OCI-M1 (cell line): ENCODE measurements at regions not wholly inside any gene's neighbourhood (a gene's known extent, or its start where the extent isn't known, plus 50 kb on each side); places are given as distances from the start of the nearest gene placed in this dataset.
A peak's percentile ranks its signal among the peaks of the same experiment; 100 is the strongest.

Source experiments
- DNase-seq: peaks from one replicate; lab custom pipeline; 2025; lab: John Stamatoyannopoulos, UW

DNA sequence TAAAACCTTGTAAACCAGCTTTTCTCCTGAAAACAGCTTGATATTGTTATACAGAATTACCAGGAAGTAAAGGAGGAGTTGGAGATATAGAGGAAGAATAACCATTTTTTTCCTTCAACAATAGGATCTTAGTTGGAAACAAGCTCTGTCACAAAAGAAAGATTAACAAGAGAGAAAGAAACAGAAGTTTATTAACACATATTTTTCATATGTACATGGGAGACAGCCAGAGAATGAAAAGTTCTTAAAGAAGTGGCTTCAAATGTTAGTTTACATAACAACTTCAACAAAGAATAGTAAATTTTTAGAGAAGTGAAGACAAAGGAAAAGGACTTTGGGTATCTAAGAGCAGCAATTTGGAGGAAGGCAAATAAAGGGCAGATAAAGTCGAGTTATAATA, 94.9 kb upstream of the ANKRD50 start:
- DNase-seq: no peak

DNA sequence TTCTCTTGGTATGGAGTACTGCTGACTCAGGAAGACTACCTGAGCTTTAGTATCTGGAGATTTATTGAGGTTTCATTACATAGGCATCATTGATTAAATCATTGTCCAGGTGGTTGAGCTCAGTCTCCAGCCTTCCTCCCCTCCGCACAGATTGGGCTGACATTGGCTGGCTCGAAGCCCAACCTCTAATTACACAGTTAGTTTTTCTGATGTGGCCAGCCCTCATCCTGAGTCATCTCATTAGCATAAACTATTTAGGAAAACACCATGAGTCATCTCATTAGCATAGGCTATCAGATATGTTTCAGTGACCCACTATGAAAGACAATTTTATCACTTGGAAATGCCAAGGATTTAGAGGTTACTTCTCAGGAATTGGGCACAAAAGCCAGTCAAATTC, 93.9 kb upstream of the ANKRD50 start:
- peak; percentile 21 for DNase-seq

DNA sequence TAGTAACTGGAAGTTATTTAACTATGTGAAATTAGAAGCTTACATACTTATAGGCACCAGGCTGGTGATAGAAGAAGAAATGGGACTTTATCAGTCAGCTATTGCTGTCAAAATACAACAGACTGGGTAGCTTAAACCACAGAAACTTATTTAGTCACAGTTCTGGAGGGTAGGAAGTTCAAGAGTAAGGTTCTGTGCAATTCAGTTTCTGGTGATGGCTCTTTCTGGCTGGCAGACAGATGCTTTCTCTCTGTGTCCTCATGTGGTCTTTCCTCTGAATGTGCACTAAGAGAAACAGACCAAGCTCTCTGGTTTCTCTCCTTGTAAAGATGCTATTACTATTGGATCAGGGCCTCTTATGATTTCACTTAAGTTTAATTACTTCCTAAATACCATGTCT, 92.1 kb upstream of the ANKRD50 start:
- DNase-seq: no peak

DNA sequence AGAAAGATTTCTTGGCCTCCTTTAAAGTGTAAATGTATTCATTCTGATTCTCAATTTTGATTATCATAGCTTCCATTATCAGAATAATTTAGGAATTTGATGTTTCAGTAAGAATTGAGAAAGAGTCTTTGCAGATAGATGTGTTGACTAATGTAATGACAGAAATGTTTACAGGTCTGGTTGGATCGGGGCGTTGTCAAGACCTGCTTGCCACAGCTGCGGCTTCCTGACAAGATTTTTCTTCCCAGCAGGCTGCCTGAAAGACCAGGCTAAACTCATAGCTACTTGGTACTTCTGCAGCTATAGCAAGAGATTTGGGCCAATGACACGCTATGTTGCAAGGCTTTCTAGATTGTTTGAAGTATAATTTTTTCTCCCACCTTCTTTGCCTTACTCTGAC, 91.5 kb upstream of the ANKRD50 start:
- no peak for DNase-seq

DNA sequence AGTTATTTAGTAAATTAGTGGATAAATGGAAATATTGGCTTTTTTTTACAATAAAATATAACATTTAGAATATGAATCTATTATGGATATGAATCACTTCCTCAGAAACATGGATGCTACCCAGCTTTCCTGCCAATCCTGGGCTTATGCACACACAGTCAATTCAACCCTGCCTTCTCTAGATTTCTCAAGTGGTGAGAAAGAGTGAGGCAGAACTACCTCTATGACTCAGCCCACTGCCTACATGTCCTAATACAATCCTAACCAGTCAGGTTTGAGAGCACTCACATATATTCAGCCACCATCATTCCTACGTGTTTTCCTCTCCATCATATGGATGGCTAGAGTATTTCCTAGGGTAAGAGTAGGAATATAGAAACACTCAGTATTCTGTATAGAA, 91.1 kb upstream of the ANKRD50 start:
- no peak for DNase-seq

DNA sequence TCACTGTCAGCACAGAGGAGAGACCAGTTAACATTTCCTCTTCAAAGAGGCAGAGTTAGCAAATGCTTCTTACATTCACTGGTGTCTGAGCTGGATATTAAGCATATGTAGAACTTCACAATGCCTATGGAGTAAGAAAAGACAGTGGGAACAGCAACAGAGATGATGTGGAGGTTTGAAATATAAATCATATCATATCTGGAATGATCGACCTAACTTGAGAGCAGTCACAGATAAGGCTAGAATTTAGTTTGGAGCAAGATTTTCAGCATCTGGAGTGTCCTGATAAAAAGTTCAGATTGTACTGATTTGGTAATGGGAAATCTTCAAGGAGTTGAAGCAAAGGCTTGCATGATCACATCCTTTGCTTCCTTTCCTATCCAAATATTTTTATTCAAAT, 90.5 kb upstream of the ANKRD50 start:
- DNase-seq: no peak

DNA sequence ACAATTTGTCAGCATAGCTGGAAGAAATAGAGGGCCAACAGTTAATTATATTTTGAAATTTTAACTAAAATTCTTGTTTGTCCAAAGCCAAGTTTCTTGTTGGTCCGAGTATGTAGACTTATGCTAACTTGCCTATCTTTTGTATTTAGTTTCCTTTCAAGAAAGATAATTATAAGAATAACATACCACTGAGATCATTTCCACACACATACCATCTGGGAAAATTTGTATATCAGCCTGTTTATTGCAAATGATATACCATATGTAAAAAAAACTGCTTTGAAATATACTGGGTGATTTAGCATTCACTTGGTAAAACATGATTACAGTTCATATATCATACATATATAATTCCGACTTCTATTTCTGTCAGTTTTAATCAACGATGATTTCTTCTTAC, 84.7 kb upstream of the ANKRD50 start:
- no peak for DNase-seq

DNA sequence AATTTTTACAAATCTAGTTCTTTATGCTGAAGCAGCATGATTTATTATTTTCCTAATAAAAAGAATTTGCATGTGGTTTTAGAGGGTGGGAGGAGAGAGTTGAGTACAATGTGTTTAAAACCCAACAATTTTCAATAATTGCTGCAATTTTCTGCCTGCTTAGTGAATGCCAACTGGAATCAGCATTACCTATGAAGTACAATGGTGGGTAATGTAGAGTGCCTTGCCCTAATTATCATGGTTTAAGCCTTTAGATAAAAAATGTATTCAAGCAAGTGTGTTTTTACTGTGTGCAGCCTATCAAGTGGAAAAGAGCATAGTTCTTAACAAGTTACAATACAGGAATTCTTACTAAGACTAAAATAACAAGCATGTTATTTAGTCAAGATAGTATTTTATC, 77.9 kb upstream of the ANKRD50 start:
- DNase-seq: no peak

DNA sequence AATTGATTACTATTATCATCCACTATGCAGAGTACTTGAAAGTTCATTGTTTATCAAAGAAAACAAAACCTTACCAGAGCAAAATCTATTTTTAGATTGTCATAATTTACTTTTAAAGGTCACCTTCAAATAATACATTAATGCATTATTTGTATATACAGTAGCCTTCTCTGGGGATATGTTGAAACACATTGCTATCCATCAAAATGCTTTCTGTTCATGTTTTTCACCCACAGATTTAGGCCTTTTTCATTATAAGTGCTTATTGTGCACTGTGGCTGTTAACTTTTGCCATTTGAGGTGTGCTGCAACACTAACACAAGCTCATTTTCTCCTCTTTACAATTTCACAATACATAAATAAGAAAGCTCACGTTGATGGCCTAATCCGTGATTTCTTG, 74.1 kb upstream of the ANKRD50 start:
- DNase-seq: no peak

DNA sequence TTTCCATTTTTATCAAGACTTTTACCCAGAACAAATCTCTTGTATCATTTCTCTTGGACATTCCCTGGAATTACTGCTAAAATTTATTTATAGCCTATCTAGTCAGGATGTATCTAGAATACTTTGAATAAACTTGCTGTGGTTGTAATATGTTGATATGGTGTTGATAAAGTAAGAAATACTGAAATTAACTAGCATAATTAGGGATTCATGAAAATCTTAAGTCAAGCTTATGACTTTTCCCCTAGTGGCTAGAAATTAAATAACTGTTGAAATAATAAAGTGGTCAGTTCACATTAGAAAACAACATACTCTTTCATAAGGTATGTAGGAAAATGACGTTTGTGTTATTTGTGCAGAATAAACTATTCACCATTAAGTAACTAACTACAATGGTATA, 73.1 kb upstream of the ANKRD50 start:
- no peak for DNase-seq

DNA sequence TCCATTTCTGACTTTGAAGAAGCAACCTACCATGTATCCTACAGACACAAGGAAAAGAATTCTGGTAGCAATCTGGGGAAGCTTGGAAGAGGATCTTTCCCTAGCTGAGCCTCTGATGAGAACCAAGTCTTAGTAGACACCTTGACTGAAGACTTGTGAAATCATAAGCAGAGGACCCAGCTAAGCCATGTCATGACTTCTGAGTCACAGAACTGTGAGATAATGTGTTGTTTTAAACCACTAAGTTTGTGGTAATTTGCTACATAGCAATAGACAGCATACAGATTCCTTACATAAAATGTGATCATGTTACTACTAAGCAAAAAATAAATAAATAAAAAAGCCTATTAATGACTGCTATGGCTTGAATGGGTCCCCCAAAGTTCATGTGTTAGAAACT, 71.3 kb upstream of the ANKRD50 start:
- no peak for DNase-seq

DNA sequence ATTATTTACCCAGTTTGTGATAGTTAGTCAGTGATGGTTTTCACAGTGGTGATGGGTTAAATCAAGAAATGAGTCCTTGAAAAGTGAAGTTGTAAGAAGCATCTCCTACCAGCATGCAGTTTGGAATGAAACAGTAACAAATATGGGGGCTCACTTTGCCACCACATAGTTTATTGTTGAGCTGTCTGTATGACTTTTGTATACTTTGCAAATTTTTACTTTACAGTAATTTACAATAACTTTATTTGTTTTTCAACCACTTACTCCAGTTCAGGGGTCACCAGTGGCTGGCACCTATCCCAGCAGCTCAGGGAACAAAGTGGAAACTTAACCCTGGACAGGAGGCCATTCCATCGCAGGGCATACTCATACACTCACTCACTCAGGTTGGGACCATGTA, 64.5 kb upstream of the ANKRD50 start:
- no peak for DNase-seq

DNA sequence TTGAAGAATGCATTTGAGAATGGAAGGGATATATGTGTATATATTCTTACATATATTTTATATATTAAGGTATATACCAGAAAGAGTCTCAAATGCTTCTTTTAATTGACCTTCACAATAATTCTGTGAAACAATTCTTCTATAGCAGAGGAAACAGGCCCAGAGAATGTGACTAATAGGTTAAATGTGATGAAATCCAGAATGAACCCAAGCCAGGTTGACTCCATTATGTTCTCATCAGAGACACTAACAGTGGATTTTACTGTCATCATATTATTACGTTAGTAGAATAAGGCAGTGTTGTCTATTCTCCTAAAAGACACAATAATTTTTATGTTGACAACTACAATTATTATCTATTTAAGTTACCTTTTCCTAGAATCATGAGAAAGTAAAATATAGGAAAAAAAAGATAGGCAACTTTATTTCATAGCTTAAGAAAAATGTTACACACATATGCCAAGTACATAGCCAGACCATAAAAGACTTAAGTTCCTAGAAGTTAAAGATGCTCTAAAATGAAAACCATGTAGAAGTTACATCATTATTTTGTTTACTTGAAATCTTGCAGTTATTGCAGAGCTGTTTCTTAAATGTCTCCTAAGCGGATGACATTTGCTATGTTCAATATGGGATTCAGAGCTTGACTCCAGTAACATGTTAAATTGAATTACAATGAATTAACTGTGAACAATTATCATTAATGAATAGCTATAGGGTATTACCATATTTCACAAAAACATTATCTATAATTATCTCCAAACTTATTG, 56.2 kb upstream of the ANKRD50 start:
- DNase-seq: no peak

DNA sequence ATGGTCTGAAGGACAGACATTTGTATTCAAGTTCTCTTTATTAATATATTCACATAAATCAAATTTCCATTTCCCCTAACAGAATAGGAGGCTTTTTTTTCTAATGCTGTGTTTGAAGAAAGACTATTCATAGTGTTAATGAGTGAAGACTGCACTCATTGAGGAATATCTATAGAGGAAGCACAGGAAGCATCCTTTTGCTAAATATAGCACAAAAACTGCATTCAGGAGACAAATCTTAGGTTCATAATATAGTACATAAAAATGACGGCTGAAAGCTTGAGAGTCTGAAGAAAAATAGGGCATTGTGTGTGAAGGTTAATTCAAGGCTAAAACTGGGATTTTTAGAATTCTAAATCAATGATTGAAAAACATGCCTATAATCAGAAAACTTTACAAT, 50.4 kb upstream of the ANKRD50 start:
- DNase-seq: no peak
